GM12865 (cell line): ENCODE measurements at regions not wholly inside any gene's neighbourhood (a gene's known extent, or its start where the extent isn't known, plus 50 kb on each side); places are given as distances from the start of the nearest gene placed in this dataset.
"Not testable (repeated sequence)": the region's sequence is repeated elsewhere in the genome, so short reads cannot be mapped to it uniquely, and the experiment has no call there.

Source experiments
- DNase-seq: peaks from one replicate; pipeline ENCODE4 v3.0.0; 2010; ENCODE audit warnings: low read depth
- H3K4me3 ChIP-seq: 2 replicates; pipeline ENCODE4 v1.5.1; 2011; ENCODE audit warnings: mild to moderate bottlenecking, low read depth, low read length, control low read depth
- TF ChIP-seq, protein P1 (sequence below): IDR thresholded peaks from 2 replicates; pipeline ENCODE4 v1.5.1; 2011; ENCODE audit warnings: low read length, control low read depth, low read depth, inconsistent platforms; ENCODE audit not compliant: insufficient read depth; ENCODE audit errors: missing control alignments

- H3K4me3 ChIP-seq, result no peak overlapping the region
- no peak for DNase-seq
- TF ChIP-seq, protein P1, sequence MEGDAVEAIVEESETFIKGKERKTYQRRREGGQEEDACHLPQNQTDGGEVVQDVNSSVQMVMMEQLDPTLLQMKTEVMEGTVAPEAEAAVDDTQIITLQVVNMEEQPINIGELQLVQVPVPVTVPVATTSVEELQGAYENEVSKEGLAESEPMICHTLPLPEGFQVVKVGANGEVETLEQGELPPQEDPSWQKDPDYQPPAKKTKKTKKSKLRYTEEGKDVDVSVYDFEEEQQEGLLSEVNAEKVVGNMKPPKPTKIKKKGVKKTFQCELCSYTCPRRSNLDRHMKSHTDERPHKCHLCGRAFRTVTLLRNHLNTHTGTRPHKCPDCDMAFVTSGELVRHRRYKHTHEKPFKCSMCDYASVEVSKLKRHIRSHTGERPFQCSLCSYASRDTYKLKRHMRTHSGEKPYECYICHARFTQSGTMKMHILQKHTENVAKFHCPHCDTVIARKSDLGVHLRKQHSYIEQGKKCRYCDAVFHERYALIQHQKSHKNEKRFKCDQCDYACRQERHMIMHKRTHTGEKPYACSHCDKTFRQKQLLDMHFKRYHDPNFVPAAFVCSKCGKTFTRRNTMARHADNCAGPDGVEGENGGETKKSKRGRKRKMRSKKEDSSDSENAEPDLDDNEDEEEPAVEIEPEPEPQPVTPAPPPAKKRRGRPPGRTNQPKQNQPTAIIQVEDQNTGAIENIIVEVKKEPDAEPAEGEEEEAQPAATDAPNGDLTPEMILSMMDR, result no peak
These were observed 50.3 kb downstream of the RBFOX3 start for GRCh38 chr17:79560527-79560926.

- no peak for DNase-seq
- no peak overlapping the region for H3K4me3 ChIP-seq
- TF ChIP-seq, protein P1, result no peak
These were observed 51.6 kb downstream of the RBFOX3 start for GRCh38 chr17:79559111-79559887.

GRCh38 chr17:79558091-79558900, 52.6 kb downstream of the RBFOX3 start:
- TF ChIP-seq, protein P1, result no peak
- H3K4me3 ChIP-seq, result no peak overlapping the region
- DNase-seq, result no peak

DNA sequence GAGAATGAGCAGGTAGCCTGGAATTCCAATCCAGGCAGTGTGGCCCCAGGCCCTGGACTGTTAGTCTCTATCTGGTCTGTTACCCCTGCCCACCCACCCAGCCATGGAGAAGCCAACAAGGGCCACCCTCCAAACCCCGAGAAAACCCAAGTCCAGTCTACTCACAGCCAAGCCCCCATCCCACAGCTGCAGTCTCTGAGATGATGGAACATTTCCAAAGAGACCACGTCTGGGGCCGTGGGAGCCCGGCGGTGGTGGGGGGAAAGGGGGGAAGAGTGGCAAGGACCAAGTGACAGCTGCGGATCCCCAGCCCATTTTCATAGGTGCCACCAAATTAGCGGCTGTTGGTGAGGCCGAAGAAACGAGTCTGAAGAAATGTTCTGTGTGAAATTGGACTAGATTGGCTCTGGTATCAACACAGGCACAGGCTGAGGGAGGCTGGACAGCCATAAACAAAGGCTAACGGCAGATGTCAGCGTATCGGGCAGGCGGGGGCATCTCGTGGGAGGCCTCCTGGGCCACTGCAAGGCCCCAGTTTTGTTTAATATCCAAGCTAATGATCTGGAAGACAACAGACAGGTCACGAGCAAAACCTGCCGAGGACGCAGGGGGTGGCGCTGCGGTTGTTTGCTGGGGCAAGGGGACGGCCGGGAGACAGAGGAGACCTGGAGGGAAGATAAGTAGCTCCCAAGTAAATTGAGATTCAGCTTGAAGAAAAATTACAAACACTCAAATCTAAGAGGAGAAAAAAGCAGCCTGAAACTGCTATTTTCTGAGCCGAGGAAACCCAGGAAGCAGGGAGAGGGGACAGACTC, 53.4 kb downstream of the RBFOX3 start:
- H3K4me3 ChIP-seq, result no peak overlapping the region
- DNase-seq, result no peak
- TF ChIP-seq, protein P1, result no peak

- no peak overlapping the region for H3K4me3 ChIP-seq
- TF ChIP-seq, protein P1, result no peak
- no peak for DNase-seq
These were observed 54.6 kb downstream of the RBFOX3 start for GRCh38 chr17:79556271-79556670.

- TF ChIP-seq, protein P1, result no peak
- no peak overlapping the region for H3K4me3 ChIP-seq
- no peak for DNase-seq
These were observed 55.3 kb downstream of the RBFOX3 start for GRCh38 chr17:79555543-79555942.

DNA sequence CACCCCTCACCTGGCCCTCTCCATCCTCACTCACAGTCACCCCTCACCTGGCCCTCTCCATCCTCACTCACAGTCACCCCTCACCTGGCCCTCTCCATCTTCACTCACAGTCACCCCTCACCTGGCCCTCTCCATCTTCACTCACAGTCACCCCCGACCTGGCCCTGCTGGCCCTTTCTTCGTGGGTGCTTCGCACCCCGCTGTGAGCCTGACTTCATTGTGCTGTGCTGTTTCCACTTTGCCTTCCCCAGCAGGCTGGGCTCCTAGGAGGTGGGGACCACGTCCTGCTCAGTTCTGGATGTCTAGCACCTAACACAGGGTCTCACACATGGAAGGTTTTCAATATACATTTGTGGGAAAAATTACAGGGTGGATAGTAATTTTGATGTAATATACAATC, 56.5 kb downstream of the RBFOX3 start:
- DNase-seq, H3K4me3 ChIP-seq: not testable (repeated sequence)
